ENCODE measurements at regions not wholly inside any gene's neighbourhood (a gene's known extent, or its start where the extent isn't known, plus 50 kb on each side); places are given as distances from the start of the nearest gene placed in this dataset.

GRCh38 chr7:9937944-9938631 is 1035.6 kb upstream of the PHF14 start:
- Histone ChIP-seq H3K4me1 (no peaks in the 10 kb centered on the region), H3K4me3 (no peak overlapping the region), H3K27ac (no peak overlapping the region), H3K9me3 (no peaks in the 10 kb centered on the region), H3K27me3 (no peaks in the 10 kb centered on the region), H3K36me3 (replicated peaks in 1 of 2; ENCODE audit: insufficient read depth in 1 of 2, low read depth in 2 of 2) (no peaks in the 10 kb centered on the region)
- intact Hi-C loops (cut with DNase I): no loop called here
- peak in 2 of 4 donors; percentile 3 to 9 for DNase-seq
- WGBS, 2 donors: 29 to 31% methylated on average over 2 of the region's 2 CpGs
- TF ChIP-seq CTCF (IDR thresholded peaks at IDR 0.05): no peak
- no peak for ATAC-seq

GRCh38 chr7:9939176-9939575 is 1034.5 kb upstream of the PHF14 start:
- intact Hi-C loops (cut with DNase I): no loop called here
- TF ChIP-seq CTCF (IDR thresholded peaks at IDR 0.05): no peak
- no peak for TF ChIP-seq POLR2A (IDR thresholded peaks at IDR 0.05)
- H3K36me3 ChIP-seq (replicated peaks in 1 of 2; ENCODE audit: insufficient read depth in 1 of 2, low read depth in 2 of 2): no peaks in the 10 kb centered on the region
- no peaks in the 10 kb centered on the region for H3K27me3 ChIP-seq
- no peaks in the 10 kb centered on the region for H3K9me3 ChIP-seq
- no peak overlapping the region for H3K4me3 ChIP-seq
- no peaks in the 10 kb centered on the region for H3K4me1 ChIP-seq
- no peak overlapping the region for H3K27ac ChIP-seq
- DNase-seq (no peak), ATAC-seq (no peak)

- no peak for ATAC-seq
- intact Hi-C loops (cut with DNase I): no loop called here
- Histone ChIP-seq H3K27ac (no peak overlapping the region), H3K27me3 (no peaks in the 10 kb centered on the region), H3K36me3 (replicated peaks in 1 of 2; ENCODE audit: insufficient read depth in 1 of 2, low read depth in 2 of 2) (no peaks in the 10 kb centered on the region), H3K4me1 (no peaks in the 10 kb centered on the region), H3K9me3 (no peaks in the 10 kb centered on the region), H3K4me3 (no peak overlapping the region)
- DNase-seq: no peak
- TF ChIP-seq CTCF (IDR thresholded peaks at IDR 0.05) (no peak), POLR2A (IDR thresholded peaks at IDR 0.05) (no peak)
These were observed 1028.5 kb upstream of the PHF14 start for GRCh38 chr7:9945131-9945530.

- no peaks in the 10 kb centered on the region for H3K27me3 ChIP-seq
- ATAC-seq (no peak), DNase-seq (no peak)
- intact Hi-C loops (cut with DNase I): no loop called here
- H3K9me3 ChIP-seq: no peaks in the 10 kb centered on the region
- H3K27ac ChIP-seq: no peak overlapping the region
- no peaks in the 10 kb centered on the region for H3K4me1 ChIP-seq
- WGBS, 2 donors: 28 to 37% methylated on average over 2 of the region's 2 CpGs
- no peak for TF ChIP-seq CTCF (IDR thresholded peaks at IDR 0.05)
- no peak for TF ChIP-seq POLR2A (IDR thresholded peaks at IDR 0.05)
- no peaks in the 10 kb centered on the region for H3K36me3 ChIP-seq (replicated peaks in 1 of 2; ENCODE audit: insufficient read depth in 1 of 2, low read depth in 2 of 2)
- H3K4me3 ChIP-seq: no peak overlapping the region
These were observed 1027.8 kb upstream of the PHF14 start for GRCh38 chr7:9945857-9946256.

GRCh38 chr7:9955138-9955537 is 1018.5 kb upstream of the PHF14 start:
- no peaks in the 10 kb centered on the region for H3K9me3 ChIP-seq
- WGBS, 2 donors: 66 to 72% methylated on average over 2 of the region's 2 CpGs
- no peaks in the 10 kb centered on the region for H3K27me3 ChIP-seq
- H3K27ac ChIP-seq: no peak overlapping the region
- intact Hi-C loops (cut with DNase I): no loop called here
- H3K4me1 ChIP-seq: no peaks in the 10 kb centered on the region
- TF ChIP-seq CTCF (IDR thresholded peaks at IDR 0.05): no peak
- no peak for TF ChIP-seq POLR2A (IDR thresholded peaks at IDR 0.05)
- no peak overlapping the region for H3K4me3 ChIP-seq
- ATAC-seq (no peak), DNase-seq (no peak)
- H3K36me3 ChIP-seq (replicated peaks in 1 of 2; ENCODE audit: insufficient read depth in 1 of 2, low read depth in 2 of 2): no peaks in the 10 kb centered on the region
